ENCODE measurements at regions not wholly inside any gene's neighbourhood (a gene's known extent, or its start where the extent isn't known, plus 50 kb on each side); places are given as distances from the start of the nearest gene placed in this dataset.

GRCh38 chr12:115835445-115835844, 442.0 kb downstream of the MED13L start:
- TF ChIP-seq SP1 (IDR thresholded peaks at IDR 0.05; ENCODE audit: low read depth) (no peak), EZH2phosphoT487 (IDR thresholded peaks at IDR 0.05; ENCODE audit: borderline replicate concordance) (no peak), SIN3A (IDR thresholded peaks at IDR 0.05; ENCODE audit: low read depth) (no peak), POLR2A (IDR thresholded peaks at IDR 0.05; ENCODE audit: borderline replicate concordance, extremely low read depth, insufficient read depth, insufficient read length) (no peak)
- TF ChIP-seq, protein P1, sequence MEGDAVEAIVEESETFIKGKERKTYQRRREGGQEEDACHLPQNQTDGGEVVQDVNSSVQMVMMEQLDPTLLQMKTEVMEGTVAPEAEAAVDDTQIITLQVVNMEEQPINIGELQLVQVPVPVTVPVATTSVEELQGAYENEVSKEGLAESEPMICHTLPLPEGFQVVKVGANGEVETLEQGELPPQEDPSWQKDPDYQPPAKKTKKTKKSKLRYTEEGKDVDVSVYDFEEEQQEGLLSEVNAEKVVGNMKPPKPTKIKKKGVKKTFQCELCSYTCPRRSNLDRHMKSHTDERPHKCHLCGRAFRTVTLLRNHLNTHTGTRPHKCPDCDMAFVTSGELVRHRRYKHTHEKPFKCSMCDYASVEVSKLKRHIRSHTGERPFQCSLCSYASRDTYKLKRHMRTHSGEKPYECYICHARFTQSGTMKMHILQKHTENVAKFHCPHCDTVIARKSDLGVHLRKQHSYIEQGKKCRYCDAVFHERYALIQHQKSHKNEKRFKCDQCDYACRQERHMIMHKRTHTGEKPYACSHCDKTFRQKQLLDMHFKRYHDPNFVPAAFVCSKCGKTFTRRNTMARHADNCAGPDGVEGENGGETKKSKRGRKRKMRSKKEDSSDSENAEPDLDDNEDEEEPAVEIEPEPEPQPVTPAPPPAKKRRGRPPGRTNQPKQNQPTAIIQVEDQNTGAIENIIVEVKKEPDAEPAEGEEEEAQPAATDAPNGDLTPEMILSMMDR (IDR thresholded peaks at IDR 0.05 in 2 of 3, conservative IDR thresholded peaks at IDR 0.05 in 1 of 3; ENCODE audit: borderline replicate concordance in 1 of 3, insufficient read depth in 1 of 3, low read depth in 2 of 3, low read length in 2 of 3): no peak

Measured in HCT116 (cell line).